Glutamatergic neuron (in vitro differentiated cells): ENCODE measurements at regions not wholly inside any gene's neighbourhood (a gene's known extent, or its start where the extent isn't known, plus 50 kb on each side); places are given as distances from the start of the nearest gene placed in this dataset.

Source experiments
- DNase-seq: peaks from one replicate; pipeline ENCODE4 v3.0.0; 2022
- H3K27ac Mint-ChIP-seq: one replicate; pipeline ENCODE4 v1.8.0; 2020; ENCODE audit warnings: mild to moderate bottlenecking, mixed read lengths, inconsistent platforms; ENCODE audit not compliant: unreplicated experiment
- H3K27me3 Mint-ChIP-seq: one replicate; pipeline ENCODE4 v1.8.0; 2020; ENCODE audit warnings: mild to moderate bottlenecking, moderate library complexity, mixed read lengths, inconsistent platforms; ENCODE audit not compliant: unreplicated experiment
- H3K36me3 Mint-ChIP-seq: one replicate; pipeline ENCODE4 v1.8.0; 2020; ENCODE audit warnings: mild to moderate bottlenecking, mixed read lengths, inconsistent platforms; ENCODE audit not compliant: unreplicated experiment
- H3K4me1 Mint-ChIP-seq: one replicate; pipeline ENCODE4 v1.8.0; 2020; ENCODE audit warnings: mild to moderate bottlenecking, low read depth, mixed read lengths, inconsistent platforms; ENCODE audit not compliant: unreplicated experiment
- H3K4me3 Mint-ChIP-seq: one replicate; pipeline ENCODE4 v1.8.0; 2020; ENCODE audit warnings: mild to moderate bottlenecking, mixed read lengths, inconsistent platforms; ENCODE audit not compliant: unreplicated experiment
- H3K9me3 Mint-ChIP-seq: one replicate; pipeline ENCODE4 v1.8.0; 2020; ENCODE audit warnings: mild to moderate bottlenecking, moderate library complexity, mixed read lengths, inconsistent platforms; ENCODE audit not compliant: unreplicated experiment
- TF ChIP-seq, protein P1 (sequence below): fragments of 200-600 bp; sonication (generic); IDR thresholded peaks from one replicate; pipeline ENCODE4 v1.5.0; 2021; ENCODE audit not compliant: partially characterized antibody, unreplicated experiment

GRCh38 chr12:30385706-30386105 lies 310.0 kb downstream of the IPO8 start:
- H3K9me3 Mint-ChIP-seq: peaks cover 4% of the 10 kb centered on the region
- no peak for DNase-seq

GRCh38 chr12:30384976-30385375 lies 310.7 kb downstream of the IPO8 start:
- no peak overlapping the region for H3K4me3 Mint-ChIP-seq
- H3K27me3 Mint-ChIP-seq: no peaks in the 10 kb centered on the region
- TF ChIP-seq, protein P1, sequence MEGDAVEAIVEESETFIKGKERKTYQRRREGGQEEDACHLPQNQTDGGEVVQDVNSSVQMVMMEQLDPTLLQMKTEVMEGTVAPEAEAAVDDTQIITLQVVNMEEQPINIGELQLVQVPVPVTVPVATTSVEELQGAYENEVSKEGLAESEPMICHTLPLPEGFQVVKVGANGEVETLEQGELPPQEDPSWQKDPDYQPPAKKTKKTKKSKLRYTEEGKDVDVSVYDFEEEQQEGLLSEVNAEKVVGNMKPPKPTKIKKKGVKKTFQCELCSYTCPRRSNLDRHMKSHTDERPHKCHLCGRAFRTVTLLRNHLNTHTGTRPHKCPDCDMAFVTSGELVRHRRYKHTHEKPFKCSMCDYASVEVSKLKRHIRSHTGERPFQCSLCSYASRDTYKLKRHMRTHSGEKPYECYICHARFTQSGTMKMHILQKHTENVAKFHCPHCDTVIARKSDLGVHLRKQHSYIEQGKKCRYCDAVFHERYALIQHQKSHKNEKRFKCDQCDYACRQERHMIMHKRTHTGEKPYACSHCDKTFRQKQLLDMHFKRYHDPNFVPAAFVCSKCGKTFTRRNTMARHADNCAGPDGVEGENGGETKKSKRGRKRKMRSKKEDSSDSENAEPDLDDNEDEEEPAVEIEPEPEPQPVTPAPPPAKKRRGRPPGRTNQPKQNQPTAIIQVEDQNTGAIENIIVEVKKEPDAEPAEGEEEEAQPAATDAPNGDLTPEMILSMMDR: no peak
- H3K4me1 Mint-ChIP-seq: no peaks in the 10 kb centered on the region
- peaks cover 4% of the 10 kb centered on the region for H3K9me3 Mint-ChIP-seq
- no peak for DNase-seq
- H3K27ac Mint-ChIP-seq: no peak overlapping the region
- peaks cover 5% of the 10 kb centered on the region for H3K36me3 Mint-ChIP-seq

More at GRCh38 chr12:30385706-30386105, 310.0 kb downstream of the IPO8 start:
- H3K4me1 Mint-ChIP-seq: no peaks in the 10 kb centered on the region
- H3K36me3 Mint-ChIP-seq: peaks cover 5% of the 10 kb centered on the region
- H3K4me3 Mint-ChIP-seq: no peak overlapping the region
- H3K27ac Mint-ChIP-seq: no peak overlapping the region
- TF ChIP-seq, protein P1: no peak
- no peaks in the 10 kb centered on the region for H3K27me3 Mint-ChIP-seq

- no peaks in the 10 kb centered on the region for H3K27me3 Mint-ChIP-seq
- TF ChIP-seq, protein P1: no peak
- no peak for DNase-seq
- no peaks in the 10 kb centered on the region for H3K4me1 Mint-ChIP-seq
- no peaks in the 10 kb centered on the region for H3K36me3 Mint-ChIP-seq
- no peak overlapping the region for H3K4me3 Mint-ChIP-seq
- no peak overlapping the region for H3K27ac Mint-ChIP-seq
- peaks cover 5% of the 10 kb centered on the region for H3K9me3 Mint-ChIP-seq
Measured at GRCh38 chr12:30378307-30378706, 317.4 kb downstream of the IPO8 start.

- TF ChIP-seq, protein P1: no peak
- H3K27ac Mint-ChIP-seq: no peak overlapping the region
Measured at GRCh38 chr12:30364822-30365221, 330.8 kb downstream of the IPO8 start.

DNA sequence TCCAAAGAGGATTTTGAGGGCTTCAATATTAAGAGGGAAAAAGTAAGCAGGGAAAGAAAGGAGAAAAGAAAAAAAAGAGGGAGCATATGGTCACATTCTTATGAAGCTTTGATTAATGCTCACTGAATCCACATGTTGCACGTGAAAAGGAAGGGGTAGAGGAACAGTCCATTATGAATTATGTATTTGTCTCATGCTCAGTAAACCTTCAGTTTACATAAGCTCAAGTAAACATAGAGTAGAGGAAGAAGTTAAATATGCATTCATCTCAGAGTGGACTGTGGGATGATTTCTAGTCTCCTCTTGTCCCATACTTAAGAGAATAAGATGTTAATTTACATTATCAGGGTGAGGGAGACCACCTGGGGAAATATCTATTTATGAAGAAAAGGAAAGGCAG lies 334.5 kb downstream of the IPO8 start:
- DNase-seq: no peak
- no peaks in the 10 kb centered on the region for H3K4me1 Mint-ChIP-seq
- peaks cover 3% of the 10 kb centered on the region for H3K36me3 Mint-ChIP-seq
- no peak overlapping the region for H3K4me3 Mint-ChIP-seq
- H3K9me3 Mint-ChIP-seq: peaks cover 2% of the 10 kb centered on the region
- H3K27me3 Mint-ChIP-seq: no peaks in the 10 kb centered on the region
- H3K27ac Mint-ChIP-seq: no peak overlapping the region
- TF ChIP-seq, protein P1: no peak

More at GRCh38 chr12:30364822-30365221, 330.8 kb downstream of the IPO8 start:
- no peaks in the 10 kb centered on the region for H3K4me1 Mint-ChIP-seq
- DNase-seq: no peak
- H3K27me3 Mint-ChIP-seq: no peaks in the 10 kb centered on the region
- no peak overlapping the region for H3K4me3 Mint-ChIP-seq
- peaks cover 3% of the 10 kb centered on the region for H3K36me3 Mint-ChIP-seq
- H3K9me3 Mint-ChIP-seq: peaks cover 5% of the 10 kb centered on the region
